ENCODE measurements at regions not wholly inside any gene's neighbourhood (a gene's known extent, or its start where the extent isn't known, plus 50 kb on each side); places are given as distances from the start of the nearest gene placed in this dataset.

DNA sequence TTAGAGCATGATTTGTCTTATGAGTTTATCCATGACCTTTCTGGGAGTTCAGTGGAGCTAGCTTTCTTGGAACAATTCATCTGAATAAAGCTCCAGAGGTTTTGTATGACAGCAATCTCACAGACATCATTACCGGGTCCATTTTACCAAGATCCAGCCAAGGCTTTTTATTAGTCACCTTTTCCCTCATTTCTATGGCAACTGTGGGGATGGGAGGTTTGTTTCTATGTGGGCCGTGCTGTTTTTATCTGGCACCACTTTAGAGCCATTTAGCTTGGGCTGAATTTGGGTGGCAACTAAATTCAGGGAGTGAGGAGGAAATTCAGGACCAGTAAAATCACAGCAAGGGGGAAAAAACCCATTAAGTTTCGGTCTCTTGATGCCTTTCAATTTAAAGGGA lies 245.7 kb downstream of the NSG2 start:
- TF ChIP-seq POLR2A (IDR thresholded peaks at IDR 0.05; ENCODE audit: low read depth, low read length) (no peak), POLR2AphosphoS5 (IDR thresholded peaks at IDR 0.05; ENCODE audit: low read depth, low read length) (no peak)

Data from GM12892 (cell line).